HG03175 (cell line): ENCODE measurements at regions not wholly inside any gene's neighbourhood (a gene's known extent, or its start where the extent isn't known, plus 50 kb on each side); places are given as distances from the start of the nearest gene placed in this dataset.

Experiments used
- ATAC-seq: cut with Tn5 transposase; IDR thresholded peaks from one replicate; pipeline ENCODE4 v1.9.1; 2021; ENCODE audit warnings: mild to moderate bottlenecking, moderate library complexity; ENCODE audit not compliant: unreplicated experiment

DNA sequence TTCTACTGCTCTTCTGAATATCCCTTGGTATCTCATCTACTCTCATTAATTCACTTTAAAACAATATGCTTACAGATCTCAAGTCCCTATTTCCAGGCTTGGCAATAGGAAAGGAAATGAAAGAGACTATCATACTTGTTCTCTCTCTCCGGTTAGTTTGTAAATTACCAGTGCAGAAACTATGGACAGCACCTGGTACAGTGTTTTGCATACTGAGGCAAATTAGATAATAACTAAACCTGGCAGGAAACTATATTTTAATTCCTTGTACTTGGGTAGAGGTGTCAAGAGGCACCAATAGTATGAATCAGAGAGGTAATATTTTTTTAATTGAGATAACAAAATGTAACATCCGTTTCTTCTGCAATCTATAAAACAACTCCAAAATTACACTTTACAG, 97.7 kb upstream of the TMEM196 start:
- peak; percentile 50 for ATAC-seq

DNA sequence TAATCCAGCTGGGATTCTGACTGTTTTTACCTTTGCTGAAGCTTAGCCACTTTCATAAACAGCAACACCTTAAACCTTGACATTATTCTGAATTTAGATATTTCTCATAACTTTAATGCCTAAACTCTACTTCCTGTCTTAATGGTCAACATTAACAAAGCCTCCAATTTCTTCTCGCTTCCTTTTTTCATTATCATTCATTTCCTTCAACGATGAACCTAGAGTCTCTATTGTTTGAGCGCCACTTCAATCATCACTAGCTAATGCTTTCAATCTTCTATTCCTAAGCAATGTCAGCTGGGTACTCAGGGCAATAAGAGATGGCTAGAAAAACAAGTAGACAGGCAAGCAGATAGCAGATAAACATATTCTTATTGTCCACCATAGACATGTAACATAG, 96.6 kb upstream of the TMEM196 start:
- ATAC-seq, result peak; percentile 79

DNA sequence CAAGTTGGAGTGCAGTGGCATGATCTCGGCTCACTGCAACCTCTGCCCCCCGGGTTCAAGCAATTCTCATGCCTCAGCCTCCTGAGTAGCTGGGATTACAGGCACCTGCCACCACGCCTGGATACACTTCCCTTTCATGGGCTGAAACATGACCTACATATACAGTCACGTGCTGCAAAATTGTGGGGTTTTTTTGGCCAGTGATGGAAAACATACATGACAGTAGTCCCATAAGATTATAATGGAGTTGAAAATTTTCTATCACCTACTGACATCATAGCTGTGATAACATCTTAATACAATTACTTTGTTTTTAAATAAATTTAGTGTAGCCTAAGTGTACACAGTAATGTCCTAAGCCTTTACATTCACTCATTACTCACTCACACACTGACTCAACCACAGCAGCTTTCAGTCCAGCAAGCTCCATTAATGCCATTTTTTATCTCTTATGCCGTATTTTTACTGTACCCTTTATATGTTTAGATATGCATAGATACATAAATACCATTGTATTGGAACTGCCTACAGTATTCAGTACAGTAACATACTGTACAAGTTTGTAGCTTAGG, 79.9 kb upstream of the TMEM196 start:
- no peak for ATAC-seq

DNA sequence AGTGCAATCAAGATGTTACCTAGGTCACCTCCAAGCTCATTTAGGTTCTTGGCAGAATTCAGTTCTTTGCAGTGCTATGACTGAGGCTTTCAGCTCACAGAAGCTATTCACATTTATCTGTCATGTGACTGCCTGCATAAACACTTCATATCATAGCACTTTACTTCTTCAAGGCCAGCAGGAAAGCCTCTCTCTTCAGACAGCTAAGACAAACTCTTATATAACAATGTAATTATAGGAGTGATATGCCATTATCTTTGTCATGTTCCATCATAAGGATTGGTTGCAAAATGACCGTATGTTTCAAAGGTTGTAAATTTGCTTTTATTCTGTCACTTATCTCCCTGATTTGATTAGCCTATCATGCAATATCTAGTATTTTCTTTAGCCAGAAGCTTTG, 78.8 kb upstream of the TMEM196 start:
- no peak for ATAC-seq

DNA sequence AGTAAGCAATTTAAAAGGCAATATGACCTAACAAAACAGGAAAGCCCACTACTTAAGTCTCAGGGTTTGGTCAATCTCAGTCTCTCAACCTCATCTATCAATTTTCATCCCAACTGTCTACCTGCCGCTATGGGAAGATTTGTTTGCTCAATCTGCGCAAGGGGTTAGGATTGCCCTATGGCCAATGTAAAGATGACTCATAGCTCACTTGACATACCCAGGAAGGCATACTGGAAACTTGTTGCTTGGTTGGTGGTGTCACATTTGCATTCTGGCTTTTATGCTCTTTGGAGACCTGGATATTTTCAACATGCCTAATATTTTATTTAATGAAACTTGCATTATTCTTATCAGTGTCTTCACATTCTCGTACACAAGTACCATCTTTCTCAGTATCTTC, 78.1 kb upstream of the TMEM196 start:
- no peak for ATAC-seq

DNA sequence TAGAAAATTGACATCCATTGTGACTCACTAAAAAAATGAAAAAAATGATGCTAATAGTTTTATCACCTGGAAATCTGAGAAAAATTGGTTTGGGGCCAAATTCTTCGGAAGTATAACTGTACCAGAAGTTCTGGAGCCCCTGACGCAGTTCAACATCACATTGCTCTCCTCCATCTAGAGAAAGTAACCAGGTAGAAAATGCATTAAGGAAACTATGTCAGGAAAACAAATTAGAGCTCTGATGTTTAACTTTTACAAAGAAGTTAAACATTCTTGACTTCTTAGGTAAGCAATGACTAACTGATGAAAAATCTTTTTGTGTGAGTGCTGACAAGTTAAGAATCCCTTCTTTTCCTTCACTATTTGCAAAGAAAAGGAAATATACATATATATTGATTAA, 61.1 kb upstream of the TMEM196 start:
- no peak for ATAC-seq

DNA sequence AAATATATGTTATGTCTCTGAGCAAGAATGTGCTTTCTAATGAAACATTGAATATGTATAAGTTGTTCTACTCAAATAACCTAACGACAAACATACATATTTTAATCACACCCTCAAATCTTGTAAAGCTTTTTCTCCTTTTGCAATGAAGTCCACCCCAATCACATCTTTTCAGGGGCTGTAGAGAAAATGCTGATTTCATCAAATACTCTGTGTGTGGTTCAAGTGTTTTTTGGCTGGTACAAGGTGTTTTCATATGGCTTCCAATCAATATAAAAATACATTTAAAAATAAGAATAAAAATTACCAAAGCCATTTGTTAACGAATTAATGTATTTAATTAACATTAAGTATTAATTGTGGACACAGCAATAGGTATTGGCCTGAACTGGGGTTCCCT, 57.2 kb upstream of the TMEM196 start:
- no peak for ATAC-seq
